GM12878 (cell line): ENCODE measurements at regions not wholly inside any gene's neighbourhood (a gene's known extent, or its start where the extent isn't known, plus 50 kb on each side); places are given as distances from the start of the nearest gene placed in this dataset.

ENCODE experiments used
- ATAC-seq: fragments of 200-7000 bp; cut with Tn5 transposase; 3 replicates; pipeline ENCODE4 v1.9.1; 2020; ENCODE audit warnings: mild to moderate bottlenecking, moderate library complexity
- BruUV-seq: library from RNA; stranded (reverse); fragments of 400-500 nt; replicated peaks from 2 replicates; lab custom pipeline; 2021; lab: Mats Ljungman, UMichigan
- CTCF ChIA-PET: fragments of 300-600 bp; sonication (Branson Sonifier 250); formaldehyde crosslinking; extraction: SDS; loops from one replicate; lab custom pipeline; 2021; ENCODE audit warnings: inconsistent platforms; lab: Yijun Ruan, JAX
- POLR2A ChIA-PET: fragments of 350-600 bp; formaldehyde crosslinking; extraction: SDS; loops from one replicate; lab custom pipeline; 2021; ENCODE audit warnings: inconsistent platforms; lab: Charles Lee
- RAD21 ChIA-PET: fragments of 300-600 bp; sonication (Branson Sonifier 250); formaldehyde crosslinking; loops from one replicate; lab custom pipeline; 2023; ENCODE audit warnings: antibody characterized with exemption; ENCODE audit not compliant: unreplicated experiment; lab: Charles Lee
- SMC1A ChIA-PET: fragments of 300-600 bp; sonication (Branson Sonifier 250); formaldehyde crosslinking; loops from one replicate; lab custom pipeline; 2023; ENCODE audit not compliant: unreplicated experiment, uncharacterized antibody; lab: Charles Lee
- DNase-seq: peaks from one replicate; pipeline ENCODE4 v3.0.0-alpha.2; 2011; ENCODE audit warnings: low read depth, low spot score
- FAIRE-seq: peaks from 3 replicates; lab custom pipeline; 2011; peaks lifted over from hg19 to GRCh38; lab: Jason Lieb, UNC
- H2AFZ ChIP-seq: 2 replicates; pipeline ENCODE4 v1.6.0; 2011; ENCODE audit warnings: low read depth, low read length, control low read depth; ENCODE audit not compliant: control insufficient read depth
- H3K27ac ChIP-seq: 2 replicates; pipeline ENCODE4 v1.5.1; 2011; ENCODE audit warnings: control low read depth; ENCODE audit not compliant: control insufficient read depth, insufficient read depth
- H3K27me3 ChIP-seq, 2 experiments: replicated peaks in 1 of 2; 2 replicates each; pipeline versions ENCODE4 v1.6.0 to v1.6.1; 2011; ENCODE audit warnings: low read length in 1 of 2; ENCODE audit not compliant: control insufficient read depth in 2 of 2, insufficient read depth in 2 of 2
- H3K36me3 ChIP-seq, 2 experiments: 2 replicates each; pipeline ENCODE4 v1.5.1; 2011; ENCODE audit warnings: low read length in 1 of 2; ENCODE audit not compliant: control insufficient read depth in 2 of 2, insufficient read depth in 2 of 2
- H3K4me1 ChIP-seq: 2 replicates; pipeline ENCODE4 v1.6.1; 2011; ENCODE audit warnings: mild to moderate bottlenecking, low read length, moderate library complexity, mixed read lengths; ENCODE audit not compliant: control insufficient read depth, insufficient read depth
- H3K4me2 ChIP-seq: 2 replicates; pipeline ENCODE4 v1.6.0; 2011; ENCODE audit warnings: control low read depth; ENCODE audit not compliant: control insufficient read depth, insufficient read depth
- H3K4me3 ChIP-seq: fragments of 200-600 bp; sonication (generic); 2 replicates; pipeline ENCODE4 v1.5.1; 2016
- H3K79me2 ChIP-seq: 2 replicates; pipeline ENCODE4 v1.6.0; 2011; ENCODE audit warnings: low read length; ENCODE audit not compliant: control insufficient read depth, insufficient read depth
- H3K9ac ChIP-seq: 2 replicates; pipeline ENCODE4 v1.8.0; 2011; ENCODE audit warnings: low read length, control low read depth, mixed read lengths; ENCODE audit not compliant: control insufficient read depth, insufficient read depth
- H3K9me3 ChIP-seq: replicated peaks from 3 replicates; pipeline ENCODE4 v1.5.1; 2011; ENCODE audit warnings: mild to moderate bottlenecking, low read length; ENCODE audit not compliant: control insufficient read depth, insufficient read depth
- H4K20me1 ChIP-seq: 2 replicates; pipeline ENCODE4 v1.6.0; 2011; ENCODE audit not compliant: control insufficient read depth, insufficient read depth
- BCL3 ChIP-seq: IDR thresholded peaks from 2 replicates; pipeline ENCODE4 v1.6.1; 2011; ENCODE audit warnings: borderline replicate concordance, low read depth, mild to moderate bottlenecking, moderate library complexity, low read length; ENCODE audit not compliant: insufficient read depth, poor library complexity, severe bottlenecking
- CUX1 ChIP-seq: IDR thresholded peaks from 2 replicates; pipeline ENCODE4 v1.6.1; 2012; ENCODE audit warnings: improper control_type of control experiment, low read depth, low read length; ENCODE audit not compliant: insufficient replicate concordance
- E2F8 ChIP-seq: fragments of 450-650 bp; IDR thresholded peaks from 2 replicates; pipeline ENCODE4 v1.6.1; 2018; ENCODE audit warnings: mild to moderate bottlenecking, low read depth, moderate library complexity; ENCODE audit not compliant: partially characterized antibody
- ETV6 ChIP-seq, 2 experiments: fragments of 450-650 bp in 1 of 2; IDR thresholded peaks in 1 of 2; conservative IDR thresholded peaks in 1 of 2; 2 replicates each; pipeline ENCODE4 v1.6.1; 2014; ENCODE audit warnings: antibody characterized with exemption in 1 of 2, borderline replicate concordance in 1 of 2, low read depth in 1 of 2, mild to moderate bottlenecking in 1 of 2, moderate library complexity in 1 of 2
- JUNB ChIP-seq: IDR thresholded peaks from 2 replicates; pipeline ENCODE4 v1.6.1; 2016; ENCODE audit warnings: antibody characterized with exemption, mild to moderate bottlenecking
- NBN ChIP-seq: fragments of 450-650 bp; IDR thresholded peaks from 2 replicates; pipeline ENCODE4 v1.6.1; 2016
- PAX8 ChIP-seq: fragments of 450-650 bp; IDR thresholded peaks from 2 replicates; pipeline ENCODE4 v1.6.1; 2017; ENCODE audit warnings: mild to moderate bottlenecking, moderate library complexity
- RAD21 ChIP-seq: IDR thresholded peaks from 2 replicates; pipeline ENCODE4 v1.6.1; 2011; ENCODE audit warnings: mild to moderate bottlenecking, low read depth, low read length, moderate library complexity; ENCODE audit not compliant: insufficient read depth
- RBBP5 ChIP-seq: fragments of 200-600 bp; sonication (generic); conservative IDR thresholded peaks from 2 replicates; pipeline ENCODE4 v1.6.1; 2016
- SIX5 ChIP-seq: IDR thresholded peaks from 2 replicates; pipeline ENCODE4 v1.6.1; 2011; ENCODE audit warnings: mild to moderate bottlenecking, low read depth, low read length, moderate library complexity; ENCODE audit not compliant: severe bottlenecking
- ZNF24 ChIP-seq: fragments of 450-650 bp; IDR thresholded peaks from 2 replicates; pipeline ENCODE4 v1.6.1; 2017; ENCODE audit warnings: antibody characterized with exemption, mild to moderate bottlenecking
- WGBS: methylation state at CpG from one replicate; pipeline ENCODE4 v1.1.6; 2016; ENCODE audit warnings: low lambda C conversion rate; ENCODE audit not compliant: insufficient replicate concordance, insufficient coverage; ENCODE audit errors: missing lambda C conversion rate; 5-methylcytosine and 5-hydroxymethylcytosine counted together
- in situ Hi-C: fragments of 300-500 bp; cut with MboI; formaldehyde crosslinking; loops from 9 replicates; pipeline ENCODE4 v1.14.3; 2018; ENCODE audit warnings: mixed read lengths
- intact Hi-C: fragments of 100-400 bp; cut with micrococcal nuclease; formaldehyde crosslinking; loops from one replicate; pipeline ENCODE4 v1.14.2; 2022; ENCODE audit not compliant: unreplicated experiment

GRCh38 chr5:112475747-112476365 lies 56.8 kb upstream of the EPB41L4A start:
- no peaks in the 10 kb centered on the region for H3K9me3 ChIP-seq
- H3K4me3 ChIP-seq: no peak overlapping the region
- FAIRE-seq (no peak), ATAC-seq (no peak), DNase-seq (no peak)
- no peak overlapping the region for H3K27ac ChIP-seq
- H3K27me3 ChIP-seq: no peaks in the 10 kb centered on the region
- intact Hi-C loops: no loop called here
- SMC1A ChIA-PET: interaction anchor here (0.6 to 2.7 kb wide), 4 partner anchors 10 to 168 kb away, joined by 3 to 10 read pairs (median 4); no protein-coding TSS in a partner anchor
- H3K79me2 ChIP-seq: no peaks in the 10 kb centered on the region
- POLR2A ChIA-PET: no interaction called here
- WGBS: 0% methylated on average over 3 of the region's 3 CpGs
- RAD21 ChIA-PET: no interaction called here
- no TSS peak for BruUV-seq
- no peaks in the 10 kb centered on the region for H3K36me3 ChIP-seq
- in situ Hi-C loops: no loop called here
- no peaks in the 10 kb centered on the region for H3K4me1 ChIP-seq
- no peaks in the 10 kb centered on the region for H4K20me1 ChIP-seq
- CTCF ChIA-PET: interaction anchor here (2.0 to 3.4 kb wide), 2 partner anchors 17 to 53 kb away, joined by 7 to 10 read pairs; no protein-coding TSS in a partner anchor
- H3K4me2 ChIP-seq: no peak overlapping the region
- TF ChIP-seq RBBP5 (no peak), NBN (no peak), BCL3 (no peak), PAX8 (no peak), RAD21 (no peak), JUNB (no peak), SIX5 (no peak), E2F8 (no peak), ZNF24 (no peak), CUX1 (no peak), ETV6 (conservative IDR thresholded peaks at IDR 0.05 in 1 of 2, IDR thresholded peaks at IDR 0.05 in 1 of 2; ENCODE audit: borderline replicate concordance in 1 of 2, low read depth in 1 of 2) (no peak)
- no peak overlapping the region for H2AFZ ChIP-seq
- no peak overlapping the region for H3K9ac ChIP-seq
